HCT116 (cell line): ENCODE measurements at regions not wholly inside any gene's neighbourhood (a gene's known extent, or its start where the extent isn't known, plus 50 kb on each side); places are given as distances from the start of the nearest gene placed in this dataset.

ENCODE experiments used
- ATAC-seq: fragments of 200-7000 bp; cut with Tn5 transposase; 2 replicates; pipeline ENCODE4 v1.9.1; 2020; ENCODE audit warnings: mild to moderate bottlenecking, moderate library complexity
- BruUV-seq: library from RNA; stranded (reverse); fragments of 400-500 nt; replicated peaks from 2 replicates; lab custom pipeline; 2021; lab: Mats Ljungman, UMichigan
- CTCF ChIA-PET: fragments of 300-600 bp; sonication (Branson Sonifier 250); formaldehyde crosslinking; loops from one replicate; lab custom pipeline; 2021; ENCODE audit warnings: antibody characterized with exemption; lab: Charles Lee
- POLR2A ChIA-PET: fragments of 300-600, 350-600 bp; sonication (Branson Sonifier 250); formaldehyde crosslinking; loops from one replicate; lab custom pipeline; 2021; ENCODE audit warnings: antibody characterized with exemption; lab: Charles Lee
- RAD21 ChIA-PET, 2 experiments: fragments of 300-600 bp; sonication (Branson Sonifier 250); formaldehyde crosslinking; loops; one replicate each; lab custom pipeline; 2023; ENCODE audit warnings: low total read pairs in 2 of 2; ENCODE audit not compliant: uncharacterized antibody in 2 of 2, unreplicated experiment in 2 of 2, low non-redundant PET in 1 of 2; lab: Charles Lee
- DNase-seq: peaks from one replicate; pipeline ENCODE4 v3.0.0-alpha.2; 2010; ENCODE audit warnings: low read depth, low spot score
- H2AFZ ChIP-seq: fragments of 200-600 bp; shearing (Covaris generic), sonication (generic); 2 replicates; pipeline ENCODE4 v1.6.1; 2017; ENCODE audit warnings: low read depth, mixed run types, mixed read lengths, antibody characterized with exemption, low read length; ENCODE audit not compliant: poor library complexity, severe bottlenecking
- H3K27ac ChIP-seq: 2 replicates; pipeline ENCODE4 v1.5.1; 2012; ENCODE audit warnings: low read depth, low read length
- H3K27me3 ChIP-seq: fragments of 200-600 bp; sonication (generic); 2 replicates; pipeline ENCODE4 v1.6.1; 2016; ENCODE audit warnings: mixed run types, low read length, mixed read lengths; ENCODE audit not compliant: insufficient read depth
- H3K36me3 ChIP-seq, 2 experiments: fragments of 200-500 bp in 1 of 2; fragments of 200-600 bp in 1 of 2; sonication (Bioruptor generic) in 1 of 2; sonication (generic) in 1 of 2; 2 replicates each; pipeline versions ENCODE4 v1.5.1 to v1.6.1; 2014 to 2016; ENCODE audit warnings: low read length in 2 of 2, inconsistent platforms in 1 of 2, mixed read lengths in 1 of 2, mixed run types in 1 of 2; ENCODE audit not compliant: insufficient read depth in 2 of 2, control insufficient read depth in 1 of 2
- H3K4me1 ChIP-seq, 2 experiments: fragments of 200-600 bp in 1 of 2; sonication (generic) in 1 of 2; 2 replicates each; pipeline versions ENCODE4 v1.5.1 to v1.6.1; 2012 to 2017; ENCODE audit warnings: low read length in 2 of 2, inconsistent platforms in 1 of 2, mild to moderate bottlenecking in 1 of 2, mixed read lengths in 1 of 2, mixed run types in 1 of 2, moderate library complexity in 1 of 2; ENCODE audit not compliant: insufficient read depth in 2 of 2, control insufficient read depth in 1 of 2
- H3K4me2 ChIP-seq: fragments of 200-600 bp; sonication (generic); 2 replicates; pipeline ENCODE4 v1.6.1; 2017; ENCODE audit warnings: mixed run types, low read length, mixed read lengths
- H3K4me3 ChIP-seq, 2 experiments: fragments of 200-600 bp in 1 of 2; sonication (generic) in 1 of 2; replicated peaks in 1 of 2; 2 replicates each; pipeline ENCODE4 v1.5.1; 2011 to 2016; ENCODE audit warnings: low read length in 2 of 2, control low read depth in 1 of 2, low read depth in 1 of 2, mild to moderate bottlenecking in 1 of 2, mixed read lengths in 1 of 2, mixed run types in 1 of 2
- H3K79me2 ChIP-seq: fragments of 200-600 bp; sonication (generic); 2 replicates; pipeline ENCODE4 v1.6.1; 2017; ENCODE audit warnings: mild to moderate bottlenecking, mixed run types, low read length, moderate library complexity, mixed read lengths; ENCODE audit not compliant: insufficient read depth
- H3K9ac ChIP-seq: fragments of 200-600 bp; sonication (generic); 2 replicates; pipeline ENCODE4 v1.6.1; 2016; ENCODE audit warnings: low read length, mixed read lengths
- H3K9me2 ChIP-seq: fragments of 200-600 bp; sonication (generic), shearing (Covaris generic); 2 replicates; pipeline ENCODE4 v1.6.1; 2017; ENCODE audit warnings: mixed run types, mild to moderate bottlenecking, moderate library complexity; ENCODE audit not compliant: insufficient read depth
- H3K9me3 ChIP-seq, 2 experiments: fragments of 200-500 bp in 1 of 2; fragments of 200-600 bp in 1 of 2; sonication (Bioruptor generic) in 1 of 2; sonication (generic) in 1 of 2; 2 replicates each; pipeline ENCODE4 v1.6.1; 2014 to 2017; ENCODE audit warnings: low read length in 2 of 2, mixed read lengths in 2 of 2, inconsistent platforms in 1 of 2, low read depth in 1 of 2, mild to moderate bottlenecking in 1 of 2, mixed run types in 1 of 2, moderate library complexity in 1 of 2; ENCODE audit not compliant: control insufficient read depth in 1 of 2, insufficient read depth in 1 of 2
- H4K20me1 ChIP-seq: fragments of 200-600 bp; sonication (generic), shearing (Covaris generic); 2 replicates; pipeline ENCODE4 v1.6.1; 2017; ENCODE audit warnings: mixed run types, mild to moderate bottlenecking, moderate library complexity; ENCODE audit not compliant: insufficient read depth
- ATF3 ChIP-seq: IDR thresholded peaks from 2 replicates; pipeline ENCODE4 v1.6.1; 2012
- CBX3 ChIP-seq: IDR thresholded peaks from 2 replicates; pipeline ENCODE4 v1.6.1; 2012; ENCODE audit warnings: low read depth
- ELF1 ChIP-seq: IDR thresholded peaks from 2 replicates; pipeline ENCODE4 v1.6.1; 2012; ENCODE audit warnings: low read depth, borderline replicate concordance
- EZH2phosphoT487 ChIP-seq: fragments of 200-600 bp; IDR thresholded peaks from 2 replicates; pipeline ENCODE4 v1.6.1; 2018; ENCODE audit warnings: antibody characterized with exemption, borderline replicate concordance
- JUND ChIP-seq: IDR thresholded peaks from 2 replicates; pipeline ENCODE4 v1.6.1; 2012
- RAD21 ChIP-seq: IDR thresholded peaks from 2 replicates; pipeline ENCODE4 v1.6.1; 2012; ENCODE audit warnings: low read depth, mild to moderate bottlenecking
- REST ChIP-seq: IDR thresholded peaks from 2 replicates; pipeline ENCODE4 v1.6.1; 2012; ENCODE audit warnings: low read depth
- SRF ChIP-seq: IDR thresholded peaks from 2 replicates; pipeline ENCODE4 v1.6.1; 2012; ENCODE audit warnings: low read depth
- ZNF274 ChIP-seq: fragments of 200-500 bp; sonication (Bioruptor generic); IDR thresholded peaks from 2 replicates; pipeline ENCODE4 v1.6.1; 2014; ENCODE audit warnings: mild to moderate bottlenecking, low read depth, low read length, inconsistent platforms
- intact Hi-C: fragments of 100-400 bp; cut with micrococcal nuclease; formaldehyde crosslinking; loops from 2 replicates; pipeline ENCODE4 v1.10.0; 2022

GRCh38 chr20:19945732-19946670, 71.2 kb upstream of the NAA20 start (continued):
- no peak for TF ChIP-seq ZNF274
- no peak for TF ChIP-seq SRF
- TF ChIP-seq RAD21, result no peak
- TF ChIP-seq CBX3, result no peak

- intact Hi-C loops, result no loop called here
- no TSS peak for BruUV-seq
- Histone ChIP-seq H3K9me3 (no peaks in the 10 kb centered on the region), H3K4me3 (no peak overlapping the region), H3K9me2 (no peaks in the 10 kb centered on the region), H3K27ac (no peak overlapping the region), H3K9ac (no peak overlapping the region), H3K4me2 (peak overlapping the region; percentile 6; the same call in 1 of the 2 replicates), H2AFZ (no peak overlapping the region), H3K27me3 (no peaks in the 10 kb centered on the region), H3K4me1 (peaks cover 0 to 8% of the 10 kb centered on the region in 2 experiments; a peak in 1 of 4 replicates), H3K79me2 (no peaks in the 10 kb centered on the region), H4K20me1 (no peaks in the 10 kb centered on the region), H3K36me3 (no peaks in the 10 kb centered on the region)
- DNase-seq, result no peak
- ChIA-PET CTCF (no interaction called here), POLR2A (no interaction called here), RAD21 (no interaction called here)
- ATAC-seq, result peak; percentile 57
- TF ChIP-seq RAD21 (no peak), EZH2phosphoT487 (no peak), CBX3 (no peak), SRF (no peak), REST (no peak), ATF3 (no peak), ELF1 (no peak), JUND (no peak)
Measured at GRCh38 chr20:19947611-19948264, 69.4 kb upstream of the NAA20 start.
